Testis (tissue), 2 donors: ENCODE measurements at regions not wholly inside any gene's neighbourhood (a gene's known extent, or its start where the extent isn't known, plus 50 kb on each side); places are given as distances from the start of the nearest gene placed in this dataset.

ENCODE experiments used
- CTCF ChIP-seq, 3 experiments: fragments of 450-650 bp in 2 of 3; fragments of 200-600 bp in 1 of 3; sonication (generic) in 1 of 3; IDR thresholded peaks; one replicate each; pipeline ENCODE4 v1.5.1; 2016 to 2019; ENCODE audit warnings: antibody characterized with exemption in 3 of 3, mild to moderate bottlenecking in 2 of 3, moderate library complexity in 1 of 3
- POLR2A ChIP-seq: fragments of 450-650 bp; IDR thresholded peaks from one replicate; pipeline ENCODE4 v1.6.1; 2017; ENCODE audit warnings: antibody characterized with exemption, mild to moderate bottlenecking, moderate library complexity

- TF ChIP-seq CTCF (IDR thresholded peaks at IDR 0.05) (no peak), POLR2A (no peak)
Observed at GRCh38 chr21:32137266-32137665, 141.6 kb downstream of the MIS18A start.
